Skin of body (tissue), 1 donor: ENCODE measurements at regions not wholly inside any gene's neighbourhood (a gene's known extent, or its start where the extent isn't known, plus 50 kb on each side); places are given as distances from the start of the nearest gene placed in this dataset.

Source experiments
- DNase-seq: peaks from one replicate; lab custom pipeline; 2025; lab: John Stamatoyannopoulos, UW

DNA sequence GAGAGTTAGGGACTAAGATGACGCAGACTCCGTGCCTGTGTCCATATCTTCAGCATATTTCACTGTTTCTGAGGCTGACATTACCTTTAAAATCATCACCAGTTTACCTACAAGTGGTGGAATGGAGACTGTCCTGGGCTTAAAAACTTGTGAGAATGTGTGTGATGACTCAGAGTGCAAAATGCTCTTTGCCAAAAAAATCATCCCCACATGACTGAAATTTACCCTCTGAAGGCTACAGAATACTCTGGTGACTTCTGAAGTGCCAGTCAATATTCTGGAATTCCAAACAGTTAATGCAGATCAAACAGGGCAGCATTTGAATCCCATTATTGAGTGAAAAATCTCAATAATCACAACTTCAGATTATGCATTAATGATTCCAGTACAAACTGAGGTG is 901.4 kb downstream of the EFNB2 start:
- DNase-seq: no peak

DNA sequence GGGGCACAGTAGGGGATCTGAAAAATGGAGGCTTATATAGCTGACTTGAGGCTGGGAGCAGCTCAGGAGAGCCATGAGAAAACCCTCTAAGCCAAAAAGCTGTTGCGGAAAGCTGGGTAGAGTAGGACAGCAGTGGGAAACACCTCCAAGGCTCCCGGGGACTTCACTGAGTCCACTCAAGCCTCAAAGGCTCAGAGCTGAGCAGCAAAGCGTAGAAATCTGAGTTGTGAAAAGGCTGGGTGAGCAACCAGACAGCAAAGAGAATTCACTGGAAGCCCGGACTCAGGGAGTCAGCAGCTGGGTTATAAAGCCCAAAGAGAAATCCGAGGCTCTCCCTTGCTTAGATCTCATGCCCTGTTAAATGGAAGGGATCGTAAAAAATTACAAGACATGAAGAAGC is 905.0 kb downstream of the EFNB2 start:
- DNase-seq: no peak

DNA sequence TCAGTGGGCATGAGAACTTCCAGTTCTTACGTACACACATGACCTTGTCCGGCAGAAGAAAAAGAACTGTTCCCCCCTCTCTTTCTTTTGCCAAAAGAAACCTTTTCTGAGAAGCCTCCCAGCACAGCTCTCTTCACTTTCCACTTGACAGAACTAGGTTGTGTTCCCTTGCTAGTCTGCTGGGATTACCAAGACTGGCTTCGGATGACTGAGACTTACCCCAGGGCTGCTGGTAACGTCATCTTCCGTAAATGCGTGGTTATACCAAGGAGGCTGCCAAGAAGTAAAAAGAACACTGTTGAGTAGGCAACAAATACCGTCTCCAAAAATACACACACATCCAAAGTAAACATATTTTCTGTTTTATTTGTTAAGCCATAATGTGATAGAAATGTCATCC is 908.2 kb downstream of the EFNB2 start:
- no peak for DNase-seq

DNA sequence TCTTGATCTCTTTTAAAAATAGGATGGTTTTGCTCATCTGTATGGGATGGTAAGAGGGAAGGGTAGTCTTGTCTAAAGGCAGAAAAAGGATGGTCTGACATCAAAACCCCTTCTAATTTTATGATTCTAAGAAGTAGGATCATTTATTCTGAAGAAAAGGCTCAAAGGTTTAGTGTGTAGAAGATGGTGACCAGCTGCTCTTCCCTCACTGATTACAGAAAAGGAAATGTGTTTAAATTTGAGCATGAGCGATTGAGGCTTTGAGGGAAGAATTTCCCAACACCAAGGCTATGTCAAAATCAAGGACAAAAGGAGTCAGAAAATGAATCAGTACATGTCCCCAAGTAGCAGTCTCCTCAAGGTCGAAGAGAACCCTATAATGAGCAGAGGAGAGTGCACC is 909.8 kb downstream of the EFNB2 start:
- no peak for DNase-seq

DNA sequence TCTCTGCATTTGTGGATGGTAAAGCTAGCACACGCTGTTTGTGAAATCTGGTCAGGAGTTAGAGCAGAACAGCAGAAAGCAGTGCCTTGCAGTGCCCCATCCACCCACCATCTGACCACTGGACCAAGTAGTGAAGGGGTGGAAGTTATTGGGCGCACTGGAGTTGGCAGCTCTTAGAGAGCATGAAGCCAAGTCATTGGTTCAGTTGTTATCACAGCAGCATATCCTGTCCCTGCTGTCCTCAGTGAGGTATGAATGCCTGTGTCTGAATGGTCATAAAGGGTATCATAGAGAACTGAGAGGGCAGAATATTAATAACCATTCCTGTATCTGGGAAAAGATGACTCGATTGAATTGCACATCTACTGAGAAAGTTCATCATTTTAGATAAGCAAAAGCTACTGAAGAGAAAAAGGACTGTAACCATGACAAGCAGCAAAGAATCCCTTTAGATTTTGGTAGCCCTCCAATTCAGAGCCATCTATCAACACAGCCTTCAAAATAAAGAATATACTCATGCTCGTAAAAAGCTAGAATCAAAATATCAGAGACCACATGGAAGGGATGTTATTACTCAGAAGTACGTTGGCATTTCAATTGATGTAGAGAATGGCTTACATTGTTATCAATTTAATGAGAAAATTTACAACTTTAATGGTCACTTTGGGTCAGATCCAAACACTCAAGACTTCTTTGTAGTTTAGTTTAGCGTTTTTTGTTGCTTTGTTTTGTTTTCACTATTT is 919.0 kb downstream of the EFNB2 start:
- no peak for DNase-seq

DNA sequence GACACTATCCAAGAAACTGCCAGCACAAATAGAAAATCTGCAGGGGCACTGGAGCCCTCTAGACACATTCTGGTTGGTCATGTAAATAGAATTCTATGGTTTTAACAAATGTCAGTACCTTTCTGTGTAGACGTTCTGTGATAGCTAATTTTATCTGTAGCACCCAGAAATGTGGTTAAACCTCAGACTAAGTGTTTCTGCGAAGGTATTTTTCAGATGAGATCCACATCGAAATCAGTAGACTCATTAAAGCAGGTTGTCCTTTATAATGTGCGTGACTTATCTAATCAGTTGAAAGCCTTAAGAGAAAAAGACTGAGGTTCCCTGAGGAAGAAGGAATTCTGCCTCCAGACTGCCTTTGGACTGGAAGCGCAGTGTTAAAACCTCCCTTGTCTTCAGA is 922.9 kb downstream of the EFNB2 start:
- no peak for DNase-seq

DNA sequence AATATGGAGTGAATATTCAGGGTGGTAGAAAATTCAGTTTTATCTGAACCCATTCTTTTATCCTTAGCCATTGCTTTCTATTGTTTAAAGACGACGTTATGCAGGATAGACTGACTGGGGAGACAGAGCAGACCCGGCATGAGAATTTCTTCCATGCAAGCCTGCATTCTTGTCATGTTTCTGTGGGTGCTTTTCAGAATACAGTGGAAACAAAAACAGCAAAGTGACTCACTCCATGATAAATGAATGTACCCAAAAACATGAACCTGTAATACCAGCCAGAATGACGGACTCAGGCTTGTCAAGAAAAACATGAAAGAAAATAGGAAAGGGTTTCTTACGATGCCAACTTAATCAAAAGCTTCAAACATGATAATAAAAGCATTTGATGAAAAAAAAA is 924.0 kb downstream of the EFNB2 start:
- DNase-seq: no peak

DNA sequence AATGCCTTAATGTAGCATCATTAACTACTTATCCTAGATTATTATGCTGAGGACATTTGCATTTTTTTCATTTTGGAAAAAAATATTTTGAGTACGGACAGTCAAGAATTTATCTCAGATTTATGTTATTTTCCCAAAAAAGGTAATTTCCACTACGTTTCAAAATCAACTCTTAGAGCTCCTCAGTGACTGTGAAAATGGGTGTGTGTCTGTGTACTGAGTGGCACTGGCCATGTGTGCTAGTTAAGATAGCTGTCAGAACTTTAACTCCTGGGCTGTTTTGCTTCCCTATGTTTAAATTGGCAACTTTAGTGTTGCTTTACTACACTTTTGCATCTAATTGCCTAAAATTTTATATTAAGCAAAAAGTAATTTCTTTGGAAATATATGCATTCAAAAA is 927.4 kb downstream of the EFNB2 start:
- no peak for DNase-seq

DNA sequence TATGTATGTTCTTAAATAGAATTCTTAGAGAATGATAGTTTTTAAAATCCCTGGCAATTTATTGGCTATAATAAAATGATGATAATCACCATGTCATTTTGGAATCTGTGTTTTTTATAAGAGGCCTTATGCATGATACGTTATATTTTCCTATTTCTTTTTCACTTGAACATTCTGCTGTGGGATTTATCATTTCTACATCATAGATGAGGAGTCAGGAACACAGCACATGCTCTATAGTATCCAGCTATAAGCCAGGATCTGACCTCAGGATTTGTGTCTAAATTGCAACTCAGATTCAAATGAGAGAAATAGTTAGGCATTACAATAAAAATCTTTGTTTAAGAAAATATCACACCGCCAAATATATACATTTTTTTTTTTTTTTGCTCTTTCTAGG is 928.0 kb downstream of the EFNB2 start:
- DNase-seq: no peak

DNA sequence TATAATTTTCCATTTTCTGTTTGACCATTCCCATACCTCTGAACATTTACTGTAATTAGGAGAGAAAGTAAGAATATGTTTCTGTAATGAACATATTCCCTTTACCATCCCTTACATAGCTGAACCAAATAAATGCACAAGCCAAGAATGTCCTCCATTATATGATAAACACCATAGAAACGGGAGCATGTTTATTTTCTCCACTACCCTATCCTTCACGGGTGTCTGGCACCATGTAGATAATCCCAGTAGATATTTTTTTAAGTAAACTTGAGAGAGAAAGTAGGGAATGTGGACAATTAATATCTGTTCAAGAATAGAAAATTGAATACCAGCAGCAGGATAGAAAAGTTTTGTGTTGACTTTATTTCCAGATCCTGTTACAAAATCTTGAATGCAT is 928.4 kb downstream of the EFNB2 start:
- DNase-seq: no peak

DNA sequence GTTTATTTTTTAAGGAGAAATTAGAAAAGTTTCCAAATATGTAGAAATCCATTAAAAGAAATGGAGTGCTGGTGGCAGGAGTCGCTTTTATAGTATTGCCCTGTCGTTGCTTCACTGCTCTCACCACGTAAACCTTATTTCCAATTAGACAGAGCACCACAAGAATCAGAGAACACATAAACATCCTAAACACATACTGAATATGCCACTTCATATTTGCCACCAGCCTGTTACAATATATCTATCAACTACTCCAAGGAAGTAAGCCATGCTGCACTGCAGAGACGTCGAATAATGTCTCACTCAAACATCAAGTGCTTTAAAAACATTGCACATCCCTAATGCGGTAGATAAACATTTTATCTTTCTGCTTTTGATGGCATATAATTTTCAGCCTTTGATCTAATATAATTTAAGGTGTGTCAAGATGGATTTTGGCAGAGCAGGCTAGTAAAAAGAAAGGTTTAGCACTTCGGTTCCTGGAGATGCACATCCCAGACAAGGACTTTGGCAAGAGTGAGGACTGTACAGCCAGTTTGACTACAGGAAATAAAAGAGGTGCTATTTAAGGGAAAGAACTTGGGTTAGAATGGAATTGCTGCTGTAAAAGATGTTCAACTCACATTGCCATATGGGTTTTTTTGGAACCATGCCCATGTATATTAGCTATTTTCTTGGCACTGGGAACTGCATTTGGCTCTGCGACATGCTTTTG is 932.3 kb downstream of the EFNB2 start:
- no peak for DNase-seq

DNA sequence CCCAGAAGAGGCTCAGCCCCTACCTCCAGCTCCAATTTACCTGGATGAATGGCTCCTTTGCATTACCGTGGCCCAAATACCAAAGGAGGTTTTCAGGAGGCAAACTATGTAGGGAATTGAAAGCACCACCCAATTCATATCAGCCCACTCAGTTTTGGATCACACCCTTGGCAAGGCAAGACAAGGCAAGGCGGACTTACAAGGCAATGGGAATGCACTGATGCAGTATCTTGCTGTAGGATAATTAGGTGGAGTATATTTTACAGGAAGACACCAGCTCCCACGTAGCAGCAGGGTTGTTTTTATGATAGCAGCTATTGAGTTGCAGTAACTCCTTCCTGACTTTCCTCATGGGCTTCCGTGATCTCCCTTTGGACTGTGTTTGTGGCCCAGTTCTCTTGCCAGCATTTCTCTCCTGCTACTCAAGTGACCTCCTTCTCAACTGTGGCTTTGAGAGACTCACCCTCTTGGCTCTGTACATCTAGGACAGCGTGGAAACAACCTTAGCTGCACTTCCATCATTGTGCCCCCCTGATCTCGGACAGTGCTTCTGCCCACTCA is 935.9 kb downstream of the EFNB2 start:
- no peak for DNase-seq

DNA sequence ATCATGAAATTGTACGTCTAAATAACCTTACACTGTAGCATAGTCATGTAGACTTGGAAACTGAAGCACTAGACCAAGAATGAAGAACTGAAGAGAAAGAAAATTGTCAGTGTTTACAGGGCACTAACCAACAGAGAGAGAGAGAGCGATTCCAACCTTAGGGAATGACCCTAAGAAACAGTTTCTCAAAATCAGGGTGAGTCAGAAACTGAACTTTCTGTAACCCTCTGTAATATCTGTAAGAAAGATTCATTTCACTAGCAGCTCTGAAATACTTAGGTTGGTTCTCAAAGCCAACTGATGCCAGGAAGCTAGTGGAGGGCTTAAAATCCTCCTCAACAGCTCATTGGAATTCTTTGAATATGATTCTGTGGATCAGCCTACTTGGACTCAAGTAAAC is 936.9 kb downstream of the EFNB2 start:
- no peak for DNase-seq

DNA sequence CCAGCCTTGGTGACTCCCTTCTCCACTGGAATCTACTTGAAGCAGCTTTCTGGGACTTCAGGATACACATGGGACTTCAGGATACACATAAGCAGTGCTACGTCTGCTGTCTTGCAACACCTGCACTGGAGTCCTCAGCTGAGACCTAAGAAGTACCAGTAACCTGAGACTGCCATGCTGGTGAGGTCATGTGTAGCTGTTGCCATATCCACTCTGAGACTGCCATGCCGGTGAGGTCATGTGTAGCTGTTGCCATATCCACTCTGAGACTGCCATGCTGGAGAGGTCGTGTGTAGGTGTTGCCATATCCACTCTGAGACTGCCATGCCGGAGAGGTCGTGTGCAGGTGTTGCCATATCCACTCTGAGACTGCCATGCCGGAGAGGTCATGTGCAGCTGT is 937.9 kb downstream of the EFNB2 start:
- no peak for DNase-seq

DNA sequence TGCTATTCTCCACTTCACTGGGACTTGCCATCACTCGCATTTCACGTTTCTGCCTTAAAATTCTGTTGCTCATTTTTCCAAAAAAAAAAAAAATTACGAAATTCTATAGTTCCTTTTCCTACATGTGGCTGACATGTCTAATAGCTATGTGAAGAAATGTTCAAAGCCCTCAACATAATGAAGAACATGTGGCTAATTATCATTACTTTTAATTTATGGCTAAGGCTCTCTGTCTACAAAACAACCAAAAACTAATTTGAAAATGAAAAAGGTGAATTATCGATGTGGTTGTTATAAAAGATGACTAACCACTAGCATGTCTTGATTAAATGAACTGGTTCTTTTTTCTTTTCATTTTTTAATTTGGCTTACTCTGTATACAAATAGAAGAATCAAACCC is 940.0 kb downstream of the EFNB2 start:
- peak; percentile 16 for DNase-seq

DNA sequence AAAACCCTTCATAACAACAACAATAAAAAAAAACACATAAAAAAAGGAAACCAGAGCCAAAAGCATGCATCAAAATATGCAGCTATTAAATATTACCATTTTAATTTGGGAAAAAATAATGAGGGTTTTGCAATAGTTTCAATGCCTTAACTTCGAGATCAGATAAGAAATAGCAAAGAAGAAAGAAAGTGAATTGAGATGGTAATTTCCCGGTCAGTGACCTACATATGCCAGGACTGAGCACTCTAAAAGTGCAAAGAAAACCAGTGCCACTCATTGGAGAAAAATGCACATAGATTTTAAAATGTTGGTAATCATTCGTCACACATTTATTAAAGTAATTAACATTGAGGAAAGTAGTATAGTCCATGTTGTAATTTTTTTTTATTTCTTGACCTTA is 944.2 kb downstream of the EFNB2 start:
- no peak for DNase-seq

DNA sequence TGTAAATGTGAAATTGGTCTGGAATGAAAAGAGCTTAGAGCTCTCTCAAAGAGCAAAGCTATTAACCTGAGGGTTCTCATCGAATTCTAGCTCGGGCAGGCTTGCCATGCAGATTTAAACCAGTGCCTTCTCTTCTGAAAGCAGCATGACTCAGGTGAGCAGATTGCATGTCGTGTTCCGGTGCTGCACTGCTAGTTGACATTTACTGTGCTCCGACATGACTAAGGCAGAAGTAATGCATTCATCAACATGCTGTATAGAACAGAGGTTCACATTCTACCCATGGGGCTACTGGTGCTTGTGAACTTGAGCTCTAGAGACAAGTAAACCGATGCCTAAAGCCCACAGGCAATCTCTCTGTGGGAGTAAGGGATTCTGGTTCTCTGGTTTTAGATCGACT is 947.7 kb downstream of the EFNB2 start:
- DNase-seq: no peak

DNA sequence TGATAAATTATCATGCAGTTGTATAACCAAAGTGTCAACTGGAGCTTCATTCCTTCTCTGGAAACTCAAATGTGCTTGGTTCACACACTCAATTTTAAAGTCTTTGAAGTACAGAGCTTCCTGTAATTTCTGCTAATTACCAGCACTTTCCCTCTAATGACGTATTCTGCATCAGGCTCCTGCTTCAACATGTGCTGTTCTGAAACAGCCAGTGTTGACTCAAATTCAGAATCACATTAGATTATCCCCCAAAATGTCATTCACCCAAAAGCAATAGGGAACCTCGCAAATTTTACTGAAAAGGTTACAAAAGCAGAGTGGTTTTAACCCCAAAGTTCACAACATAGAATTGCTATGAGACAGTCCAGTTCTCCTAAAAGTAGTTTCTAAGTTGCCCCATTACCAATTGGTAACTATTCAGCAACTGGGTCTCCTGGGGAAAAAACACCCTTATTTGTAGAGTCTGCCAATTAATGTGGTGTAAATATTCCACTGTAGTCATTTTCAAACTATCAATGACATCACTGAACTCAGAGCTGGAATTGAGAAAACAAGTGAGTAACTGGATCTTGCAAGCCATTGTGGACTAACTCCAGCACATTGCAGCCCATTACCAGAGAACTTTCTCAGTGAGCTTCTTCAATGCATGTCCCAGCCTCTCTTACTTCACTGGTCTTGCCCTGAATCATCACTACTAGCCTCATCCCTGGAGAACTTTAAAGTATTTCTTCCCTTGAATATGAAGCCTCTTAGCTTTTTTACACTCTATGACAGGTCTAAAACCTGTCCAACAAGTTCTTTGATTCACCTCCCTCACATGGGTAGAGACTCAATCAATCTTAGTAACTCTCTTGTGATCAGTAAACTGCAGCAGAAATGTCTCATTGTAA is 955.4 kb downstream of the EFNB2 start:
- no peak for DNase-seq

DNA sequence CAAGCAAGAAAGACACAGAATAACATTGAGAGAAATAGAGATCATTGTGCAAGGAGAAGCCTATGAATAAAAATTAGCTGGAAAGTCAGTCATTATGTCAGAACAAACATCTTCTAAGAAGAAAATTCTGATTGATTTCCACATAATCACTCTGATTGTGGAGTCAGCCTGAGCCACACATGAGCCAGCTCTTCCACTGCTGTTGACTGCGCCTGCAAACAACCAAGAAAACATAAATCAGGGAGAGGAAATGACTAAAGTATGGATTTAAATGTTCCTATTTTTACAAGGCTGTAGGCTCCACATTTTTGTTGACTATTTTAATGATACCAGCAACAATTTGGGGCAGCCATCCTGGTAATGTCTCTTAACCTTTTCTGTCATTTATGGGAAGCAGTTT is 962.3 kb downstream of the EFNB2 start:
- no peak for DNase-seq

DNA sequence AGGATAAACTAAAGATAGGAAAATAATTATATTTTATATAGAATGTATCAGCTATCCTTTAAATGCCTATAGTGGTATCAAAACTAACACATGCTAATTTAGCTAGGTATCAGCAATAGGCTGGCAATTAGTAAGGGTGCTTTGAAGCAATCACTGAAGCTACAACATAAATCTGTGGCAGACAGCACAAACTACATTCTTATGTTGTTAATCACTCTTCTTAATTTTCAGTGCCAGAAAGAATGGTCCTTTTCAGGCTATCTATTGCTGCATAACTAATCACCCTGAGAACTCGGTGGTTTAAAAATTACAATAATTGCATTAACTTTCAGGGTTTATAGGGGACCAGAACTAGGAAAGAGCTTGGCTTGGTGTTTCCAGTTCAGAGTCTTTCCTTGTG is 963.1 kb downstream of the EFNB2 start:
- no peak for DNase-seq

DNA sequence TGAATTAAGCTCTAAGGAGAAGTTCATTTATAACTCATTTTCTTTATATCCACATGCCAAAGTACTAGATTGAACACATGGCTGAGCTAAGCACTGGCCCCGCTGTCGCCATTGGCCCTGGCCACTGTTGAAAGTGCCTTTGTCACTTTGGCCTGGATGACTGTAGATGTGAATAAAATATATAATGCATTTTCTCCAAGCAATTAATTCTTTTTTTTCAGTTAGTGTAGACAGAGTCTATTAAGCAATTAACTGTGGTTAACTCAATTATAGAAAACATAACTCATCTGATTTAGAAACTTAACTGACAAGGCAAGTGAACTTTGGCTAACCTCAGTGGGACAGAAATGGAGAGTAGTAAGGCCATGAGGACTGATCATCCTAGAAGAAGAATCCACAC is 965.6 kb downstream of the EFNB2 start:
- no peak for DNase-seq

DNA sequence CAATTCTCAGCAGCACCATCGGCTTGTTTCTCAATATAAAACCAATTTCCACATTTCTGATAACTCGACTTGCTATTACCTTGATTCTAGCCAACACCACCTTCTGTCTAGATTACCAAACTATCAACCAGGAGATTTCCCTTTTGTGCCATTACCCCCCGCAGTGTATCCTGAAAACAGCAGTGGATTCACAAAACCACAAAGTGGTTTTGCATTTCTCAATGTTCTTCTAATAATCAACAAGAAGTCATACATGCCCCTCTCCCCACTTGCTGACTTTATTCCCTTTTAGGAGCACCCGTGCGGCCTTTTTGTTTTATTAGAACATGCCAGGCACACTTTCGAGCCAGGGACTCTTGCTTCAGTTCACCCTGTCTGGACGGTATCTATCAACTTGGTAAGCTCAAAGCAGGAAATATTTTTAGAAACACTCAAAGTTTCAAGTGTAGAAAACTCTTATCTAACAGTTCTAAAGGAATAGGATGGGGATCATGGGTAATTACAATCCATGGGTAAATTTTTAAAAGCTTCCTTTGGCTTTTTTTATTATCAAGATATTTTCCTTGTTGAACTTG is 967.4 kb downstream of the EFNB2 start:
- DNase-seq: no peak
